ENCODE measurements at regions not wholly inside any gene's neighbourhood (a gene's known extent, or its start where the extent isn't known, plus 50 kb on each side); places are given as distances from the start of the nearest gene placed in this dataset.

DNA sequence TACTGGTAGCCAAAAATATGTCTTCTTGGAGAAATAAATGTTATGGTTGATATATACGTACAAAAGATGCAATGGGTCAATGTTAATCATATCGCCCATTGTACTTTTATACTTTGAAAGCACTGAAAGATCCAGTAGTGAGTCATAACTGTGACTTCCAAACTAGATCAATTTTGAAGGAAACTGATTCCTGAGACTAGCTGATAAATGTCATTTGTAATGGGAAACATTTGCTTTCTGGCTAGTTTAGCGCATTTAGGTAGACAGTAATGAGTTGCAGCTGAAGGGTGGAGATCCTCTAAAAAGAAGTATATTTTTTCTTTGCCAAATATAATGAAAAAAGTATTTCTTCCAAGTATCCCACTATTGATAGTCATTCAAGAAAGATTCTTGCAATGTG is 53.5 kb upstream of the ARHGAP21 start:
- TF ChIP-seq EZH2phosphoT487 (IDR thresholded peaks at IDR 0.05; ENCODE audit: insufficient read depth, low read depth) (no peak), EZH2 (IDR thresholded peaks at IDR 0.05; ENCODE audit: insufficient read depth, poor library complexity, severe bottlenecking) (no peak)
